Dendritic cell treated with granulocyte-macrophage colony-stimulating factor and Interleukin-4, amounts not matched to agents 40 ng/mL and 50 ng/mL, for 4 days (primary cell): ENCODE measurements at regions not wholly inside any gene's neighbourhood (a gene's known extent, or its start where the extent isn't known, plus 50 kb on each side); places are given as distances from the start of the nearest gene placed in this dataset.

Experiments used
- H3K27ac Mint-ChIP-seq: one replicate; pipeline ENCODE4 v1.8.0; 2022; ENCODE audit warnings: mild to moderate bottlenecking, mixed read lengths
- H3K27me3 Mint-ChIP-seq: one replicate; pipeline ENCODE4 v1.8.0; 2022; ENCODE audit warnings: mild to moderate bottlenecking, mixed read lengths
- H3K36me3 Mint-ChIP-seq: one replicate; pipeline ENCODE4 v1.8.0; 2022; ENCODE audit warnings: low read depth, mixed read lengths
- H3K4me1 Mint-ChIP-seq: one replicate; pipeline ENCODE4 v1.8.0; 2022; ENCODE audit warnings: low read depth, mixed read lengths
- H3K4me3 Mint-ChIP-seq: one replicate; pipeline ENCODE4 v1.8.0; 2022; ENCODE audit warnings: mild to moderate bottlenecking, moderate library complexity, mixed read lengths
- H3K9me3 Mint-ChIP-seq: one replicate; pipeline ENCODE4 v1.8.0; 2022; ENCODE audit warnings: mixed read lengths
- intact Hi-C: fragments of 100-400 bp; cut with micrococcal nuclease; formaldehyde crosslinking; loops from one replicate; pipeline ENCODE4 v1.15.0; 2022

- Mint-ChIP-seq H3K27ac (peak overlapping the region; percentile 18), H3K9me3 (no peaks in the 10 kb centered on the region), H3K4me1 (peaks cover 7% of the 10 kb centered on the region), H3K27me3 (peaks cover 32% of the 10 kb centered on the region), H3K4me3 (no peak overlapping the region), H3K36me3 (no peaks in the 10 kb centered on the region)
- intact Hi-C loops = no loop called here
These were observed 142.9 kb upstream of the ZBED5 start for GRCh38 chr11:11000579-11001283.

DNA sequence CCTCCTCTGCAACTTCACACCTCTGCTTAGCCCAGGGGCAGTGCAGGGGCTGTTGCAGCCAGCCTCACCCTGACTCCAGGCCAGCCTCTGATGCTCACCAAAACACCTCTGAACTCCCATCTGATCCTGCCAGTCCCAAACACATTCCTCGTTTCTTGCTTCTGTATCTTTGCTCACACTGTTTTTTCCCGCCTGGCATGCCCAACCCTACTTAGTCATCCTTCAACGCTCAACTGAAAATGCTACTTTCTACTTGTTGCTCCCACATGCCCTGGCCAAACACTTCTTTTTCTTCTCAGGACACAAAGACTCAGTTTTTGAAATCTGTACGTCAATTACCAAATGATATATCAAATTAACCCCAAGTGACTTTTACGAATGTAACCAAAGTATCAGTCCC is 140.8 kb upstream of the ZBED5 start:
- intact Hi-C loops = no loop called here
- peaks cover 32% of the 10 kb centered on the region for H3K27me3 Mint-ChIP-seq
- no peaks in the 10 kb centered on the region for H3K36me3 Mint-ChIP-seq
- no peak overlapping the region for H3K4me3 Mint-ChIP-seq
- peaks cover 7% of the 10 kb centered on the region for H3K4me1 Mint-ChIP-seq
- no peaks in the 10 kb centered on the region for H3K9me3 Mint-ChIP-seq
- no peak overlapping the region for H3K27ac Mint-ChIP-seq

- peaks cover 9% of the 10 kb centered on the region for H3K4me1 Mint-ChIP-seq
- H3K27me3 Mint-ChIP-seq = peaks cover 27% of the 10 kb centered on the region
- no peaks in the 10 kb centered on the region for H3K36me3 Mint-ChIP-seq
- intact Hi-C loops = no loop called here
- no peaks in the 10 kb centered on the region for H3K9me3 Mint-ChIP-seq
- H3K27ac Mint-ChIP-seq = no peak overlapping the region
- H3K4me3 Mint-ChIP-seq = no peak overlapping the region
These were observed 138.8 kb upstream of the ZBED5 start for GRCh38 chr11:10996678-10997077.

DNA sequence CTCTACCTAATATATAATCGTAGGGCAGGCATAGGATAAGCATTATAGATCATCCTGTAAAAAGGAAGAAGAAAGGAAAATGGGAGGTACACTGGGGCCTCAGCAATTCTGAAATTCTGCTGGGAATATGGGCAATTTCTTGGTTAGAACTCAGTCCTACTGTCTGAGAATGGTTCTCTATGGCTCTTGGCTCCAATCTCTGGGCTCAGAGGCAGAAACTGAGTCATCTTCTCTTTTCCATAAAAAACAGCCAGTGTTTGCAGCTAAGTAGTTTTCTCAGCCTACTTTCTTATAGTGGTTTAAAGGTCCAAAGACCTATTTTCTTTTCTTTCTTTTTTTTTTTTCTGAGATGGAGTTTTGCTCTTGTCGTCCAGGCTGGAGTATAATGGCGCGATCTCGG is 135.8 kb upstream of the ZBED5 start:
- Mint-ChIP-seq H3K27me3 (peaks cover 10% of the 10 kb centered on the region), H3K9me3 (no peaks in the 10 kb centered on the region), H3K4me3 (no peak overlapping the region), H3K4me1 (peaks cover 28% of the 10 kb centered on the region), H3K27ac (no peak overlapping the region), H3K36me3 (no peaks in the 10 kb centered on the region)
- intact Hi-C loops = no loop called here

- intact Hi-C loops = no loop called here
- H3K4me3 Mint-ChIP-seq = no peak overlapping the region
- peaks cover 8% of the 10 kb centered on the region for H3K27me3 Mint-ChIP-seq
- no peaks in the 10 kb centered on the region for H3K36me3 Mint-ChIP-seq
- H3K9me3 Mint-ChIP-seq = no peaks in the 10 kb centered on the region
- H3K4me1 Mint-ChIP-seq = peaks cover 29% of the 10 kb centered on the region
- H3K27ac Mint-ChIP-seq = peak overlapping the region; percentile 25
These were observed 135.3 kb upstream of the ZBED5 start for GRCh38 chr11:10993186-10993585.

- intact Hi-C loops = no loop called here
- Mint-ChIP-seq H3K9me3 (no peaks in the 10 kb centered on the region), H3K27me3 (peaks cover 2% of the 10 kb centered on the region), H3K4me3 (no peak overlapping the region), H3K27ac (no peak overlapping the region), H3K4me1 (peaks cover 43% of the 10 kb centered on the region), H3K36me3 (no peaks in the 10 kb centered on the region)
These were observed 133.5 kb upstream of the ZBED5 start for GRCh38 chr11:10991393-10991792.

- intact Hi-C loops = no loop called here
- Mint-ChIP-seq H3K9me3 (no peaks in the 10 kb centered on the region), H3K4me3 (no peak overlapping the region), H3K4me1 (peaks cover 50% of the 10 kb centered on the region), H3K27me3 (peaks cover 4% of the 10 kb centered on the region), H3K27ac (peak overlapping the region; percentile 69), H3K36me3 (no peaks in the 10 kb centered on the region)
These were observed 132.9 kb upstream of the ZBED5 start for GRCh38 chr11:10990637-10991193.

GRCh38 chr11:10990160-10990559 is 132.3 kb upstream of the ZBED5 start:
- intact Hi-C loops = no loop called here
- Mint-ChIP-seq H3K4me3 (no peak overlapping the region), H3K27me3 (peaks cover 4% of the 10 kb centered on the region), H3K36me3 (no peaks in the 10 kb centered on the region), H3K9me3 (no peaks in the 10 kb centered on the region), H3K4me1 (peaks cover 52% of the 10 kb centered on the region), H3K27ac (peak overlapping the region; percentile 69)

- Mint-ChIP-seq H3K36me3 (peaks cover 6% of the 10 kb centered on the region), H3K27ac (peak overlapping the region; percentile 44), H3K9me3 (no peaks in the 10 kb centered on the region), H3K4me1 (peaks cover 81% of the 10 kb centered on the region), H3K4me3 (no peak overlapping the region), H3K27me3 (peaks cover 4% of the 10 kb centered on the region)
- intact Hi-C loops = no loop called here
These were observed 128.2 kb upstream of the ZBED5 start for GRCh38 chr11:10986006-10986405.

DNA sequence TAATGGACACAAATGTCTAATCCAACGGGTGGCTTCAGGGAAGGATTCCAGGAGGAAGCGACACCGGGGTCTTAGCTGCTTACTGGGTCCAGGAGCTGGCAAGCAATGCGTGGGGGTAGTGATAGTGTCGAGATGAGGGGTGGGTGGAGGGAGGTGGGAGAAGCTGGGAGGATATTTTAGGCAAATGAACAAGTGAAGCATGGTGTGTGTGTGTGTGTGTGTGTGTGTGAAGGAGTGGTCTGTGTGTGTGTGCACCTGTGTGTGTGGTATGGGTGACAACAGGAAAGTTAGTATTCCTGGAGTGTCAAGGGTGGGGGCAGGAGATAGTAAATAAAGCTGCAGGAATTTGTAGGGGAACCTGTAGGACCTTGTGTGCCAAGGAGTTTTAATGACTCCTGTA is 126.9 kb upstream of the ZBED5 start:
- H3K36me3 Mint-ChIP-seq = peaks cover 8% of the 10 kb centered on the region
- intact Hi-C loops = no loop called here
- H3K27ac Mint-ChIP-seq = peak overlapping the region; percentile 30
- no peak overlapping the region for H3K4me3 Mint-ChIP-seq
- peaks cover 4% of the 10 kb centered on the region for H3K27me3 Mint-ChIP-seq
- H3K9me3 Mint-ChIP-seq = no peaks in the 10 kb centered on the region
- peaks cover 77% of the 10 kb centered on the region for H3K4me1 Mint-ChIP-seq

GRCh38 chr11:10984250-10984649 is 126.4 kb upstream of the ZBED5 start:
- H3K9me3 Mint-ChIP-seq = no peaks in the 10 kb centered on the region
- H3K4me3 Mint-ChIP-seq = no peak overlapping the region
- H3K27me3 Mint-ChIP-seq = peaks cover 4% of the 10 kb centered on the region
- peak overlapping the region; percentile 35 for H3K27ac Mint-ChIP-seq
- intact Hi-C loops = no loop called here
- H3K4me1 Mint-ChIP-seq = peaks cover 77% of the 10 kb centered on the region
- H3K36me3 Mint-ChIP-seq = peaks cover 8% of the 10 kb centered on the region

GRCh38 chr11:10982704-10983510 is 125.1 kb upstream of the ZBED5 start:
- Mint-ChIP-seq H3K27ac (peak overlapping the region; percentile 84), H3K9me3 (peaks cover 8% of the 10 kb centered on the region), H3K4me1 (peaks cover 81% of the 10 kb centered on the region), H3K27me3 (peaks cover 4% of the 10 kb centered on the region), H3K36me3 (peaks cover 8% of the 10 kb centered on the region), H3K4me3 (peak overlapping the region; percentile 23)
- intact Hi-C loops = no loop called here

DNA sequence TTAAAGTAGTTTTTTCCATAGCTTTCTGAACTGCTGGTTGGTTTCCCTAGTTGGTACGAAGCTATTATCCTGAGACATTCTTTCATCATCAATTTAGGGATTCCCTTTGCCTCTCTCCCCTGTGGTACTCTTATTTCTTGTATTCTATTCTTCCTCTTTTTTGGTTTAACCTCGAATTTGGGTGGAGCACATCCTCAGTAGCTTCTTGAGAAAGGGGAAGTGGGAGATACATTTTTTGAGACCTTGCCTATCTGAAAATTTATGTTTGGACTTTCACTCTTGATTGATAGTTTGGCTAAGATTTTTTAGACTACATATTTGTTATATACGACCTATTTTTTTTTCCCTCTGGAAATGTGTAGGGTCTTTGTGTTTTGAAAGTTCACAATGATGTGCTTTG is 121.7 kb upstream of the ZBED5 start:
- intact Hi-C loops = loop anchor here (5.0 kb wide), 2 partner anchors 33 to 47 kb away; no protein-coding TSS in a partner anchor
- no peak overlapping the region for H3K4me3 Mint-ChIP-seq
- H3K4me1 Mint-ChIP-seq = peaks cover 85% of the 10 kb centered on the region
- H3K9me3 Mint-ChIP-seq = peaks cover 16% of the 10 kb centered on the region
- peaks cover 13% of the 10 kb centered on the region for H3K36me3 Mint-ChIP-seq
- H3K27me3 Mint-ChIP-seq = no peaks in the 10 kb centered on the region
- peak overlapping the region; percentile 85 for H3K27ac Mint-ChIP-seq

GRCh38 chr11:10978198-10978597 is 120.3 kb upstream of the ZBED5 start:
- Mint-ChIP-seq H3K27me3 (no peaks in the 10 kb centered on the region), H3K27ac (peak overlapping the region; percentile 85), H3K9me3 (peaks cover 17% of the 10 kb centered on the region), H3K36me3 (peaks cover 16% of the 10 kb centered on the region), H3K4me1 (peaks cover 89% of the 10 kb centered on the region), H3K4me3 (no peak overlapping the region)
- intact Hi-C loops = loop anchor here (5.0 kb wide), 2 partner anchors 34 to 46 kb away; no protein-coding TSS in a partner anchor
